Parathyroid adenoma (tissue), 2 donors: ENCODE measurements at regions not wholly inside any gene's neighbourhood (a gene's known extent, or its start where the extent isn't known, plus 50 kb on each side); places are given as distances from the start of the nearest gene placed in this dataset.
"Not testable (repeated sequence)": the region's sequence is repeated elsewhere in the genome, so short reads cannot be mapped to it uniquely, and the experiment has no call there.

Experiments used
- H2AFZ ChIP-seq: fragments of 300-600 bp; sonication (generic); one replicate; pipeline ENCODE4 v1.7.0; 2017; ENCODE audit warnings: antibody characterized with exemption, mild to moderate bottlenecking
- H3K27ac ChIP-seq: fragments of 300-600 bp; sonication (generic); one replicate; pipeline ENCODE4 v1.7.0; 2017
- H3K27me3 ChIP-seq: fragments of 300-600 bp; sonication (generic); one replicate; pipeline ENCODE4 v1.7.0; 2017; ENCODE audit warnings: low read length; ENCODE audit not compliant: control insufficient read depth, insufficient read depth
- H3K36me3 ChIP-seq: fragments of 300-600 bp; sonication (generic); one replicate; pipeline ENCODE4 v1.7.0; 2017; ENCODE audit warnings: low read length; ENCODE audit not compliant: control insufficient read depth, insufficient read depth
- H3K4me1 ChIP-seq: fragments of 300-600 bp; sonication (generic); one replicate; pipeline ENCODE4 v1.7.0; 2017; ENCODE audit warnings: control low read depth
- H3K4me2 ChIP-seq: fragments of 300-600 bp; sonication (generic); one replicate; pipeline ENCODE4 v1.7.0; 2017; ENCODE audit warnings: low read length
- H3K4me3 ChIP-seq: fragments of 300-600 bp; sonication (generic); one replicate; pipeline ENCODE4 v1.7.0; 2017; ENCODE audit warnings: low read depth, low read length
- H3K79me2 ChIP-seq: fragments of 300-600 bp; sonication (generic); one replicate; pipeline ENCODE4 v1.7.0; 2017; ENCODE audit warnings: control low read depth
- H3K9ac ChIP-seq: fragments of 300-600 bp; sonication (generic); one replicate; pipeline ENCODE4 v1.7.0; 2017; ENCODE audit warnings: mild to moderate bottlenecking
- H3K9me3 ChIP-seq: fragments of 300-600 bp; sonication (generic); one replicate; pipeline ENCODE4 v1.7.0; 2017; ENCODE audit warnings: low read length; ENCODE audit not compliant: control insufficient read depth
- TF ChIP-seq, protein P1 (sequence below): fragments of 300-600 bp; sonication (generic); IDR thresholded peaks from one replicate; pipeline ENCODE4 v1.7.0; 2017; ENCODE audit warnings: antibody characterized with exemption, mild to moderate bottlenecking
- donor health status: primary hyperparathyroidism.

DNA sequence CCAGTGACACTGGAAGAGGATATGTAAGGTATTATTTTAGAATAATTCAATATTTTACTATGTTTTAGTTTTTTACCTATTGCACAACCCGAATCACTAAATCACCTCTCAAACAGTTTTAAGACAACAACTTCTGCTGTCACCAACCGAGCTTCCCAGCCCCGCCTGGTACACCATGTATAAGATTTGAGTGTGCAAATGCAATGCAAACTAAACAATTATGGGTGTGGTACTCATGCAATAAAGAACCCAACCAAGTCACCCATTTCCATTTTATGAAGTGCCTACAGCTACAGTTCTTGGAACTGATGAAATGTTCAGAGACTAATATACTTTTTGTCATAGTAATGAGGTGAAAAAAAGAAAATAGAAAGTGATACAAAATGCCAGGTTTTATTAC, 256.2 kb downstream of the TAFA4 start:
- Histone ChIP-seq H3K4me2 (no peak overlapping the region), H3K79me2 (no peaks in the 10 kb centered on the region), H3K9me3 (no peaks in the 10 kb centered on the region), H3K27ac (no peak overlapping the region), H2AFZ (no peak overlapping the region), H3K4me1 (no peaks in the 10 kb centered on the region), H3K4me3 (no peak overlapping the region), H3K27me3 (no peaks in the 10 kb centered on the region), H3K9ac (no peak overlapping the region), H3K36me3 (no peaks in the 10 kb centered on the region)
- TF ChIP-seq, protein P1, sequence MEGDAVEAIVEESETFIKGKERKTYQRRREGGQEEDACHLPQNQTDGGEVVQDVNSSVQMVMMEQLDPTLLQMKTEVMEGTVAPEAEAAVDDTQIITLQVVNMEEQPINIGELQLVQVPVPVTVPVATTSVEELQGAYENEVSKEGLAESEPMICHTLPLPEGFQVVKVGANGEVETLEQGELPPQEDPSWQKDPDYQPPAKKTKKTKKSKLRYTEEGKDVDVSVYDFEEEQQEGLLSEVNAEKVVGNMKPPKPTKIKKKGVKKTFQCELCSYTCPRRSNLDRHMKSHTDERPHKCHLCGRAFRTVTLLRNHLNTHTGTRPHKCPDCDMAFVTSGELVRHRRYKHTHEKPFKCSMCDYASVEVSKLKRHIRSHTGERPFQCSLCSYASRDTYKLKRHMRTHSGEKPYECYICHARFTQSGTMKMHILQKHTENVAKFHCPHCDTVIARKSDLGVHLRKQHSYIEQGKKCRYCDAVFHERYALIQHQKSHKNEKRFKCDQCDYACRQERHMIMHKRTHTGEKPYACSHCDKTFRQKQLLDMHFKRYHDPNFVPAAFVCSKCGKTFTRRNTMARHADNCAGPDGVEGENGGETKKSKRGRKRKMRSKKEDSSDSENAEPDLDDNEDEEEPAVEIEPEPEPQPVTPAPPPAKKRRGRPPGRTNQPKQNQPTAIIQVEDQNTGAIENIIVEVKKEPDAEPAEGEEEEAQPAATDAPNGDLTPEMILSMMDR, result no peak

DNA sequence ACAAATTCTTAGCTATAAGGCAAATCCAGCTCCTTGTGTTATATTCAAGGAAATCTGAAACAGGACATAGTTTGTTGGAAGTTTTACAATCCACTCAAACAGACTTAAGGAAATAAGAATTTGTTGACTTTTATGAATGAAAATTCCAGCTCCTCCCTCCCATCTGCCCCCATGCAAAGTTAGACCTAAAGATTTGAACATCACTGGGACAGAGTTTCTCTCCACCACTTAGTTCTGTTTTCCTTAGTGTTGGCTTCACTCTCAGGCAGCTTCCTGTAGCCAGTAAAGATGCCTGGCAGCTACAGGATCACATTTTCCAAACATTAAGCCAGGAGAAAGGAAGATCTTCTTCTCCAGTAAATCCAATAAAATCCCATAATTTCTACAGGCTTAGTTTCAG, 265.0 kb downstream of the TAFA4 start:
- Histone ChIP-seq H3K9me3 (no peaks in the 10 kb centered on the region), H3K27ac (no peak overlapping the region), H3K4me2 (no peak overlapping the region), H3K79me2 (no peaks in the 10 kb centered on the region), H3K36me3 (no peaks in the 10 kb centered on the region), H3K27me3 (no peaks in the 10 kb centered on the region), H3K4me1 (no peaks in the 10 kb centered on the region), H3K9ac (no peak overlapping the region), H2AFZ (no peak overlapping the region), H3K4me3 (no peak overlapping the region)
- TF ChIP-seq, protein P1, result no peak

- H3K4me2 ChIP-seq, result no peak overlapping the region
- H3K9me3 ChIP-seq, result no peaks in the 10 kb centered on the region
- no peaks in the 10 kb centered on the region for H3K36me3 ChIP-seq
- no peak overlapping the region for H2AFZ ChIP-seq
- H3K4me3 ChIP-seq, result no peak overlapping the region
- H3K9ac ChIP-seq, result no peak overlapping the region
- H3K4me1 ChIP-seq, result no peaks in the 10 kb centered on the region
- H3K27ac ChIP-seq, result no peak overlapping the region
- TF ChIP-seq, protein P1, result no peak
- no peaks in the 10 kb centered on the region for H3K27me3 ChIP-seq
- no peaks in the 10 kb centered on the region for H3K79me2 ChIP-seq
Measured at GRCh38 chr3:68666429-68667136, 265.8 kb downstream of the TAFA4 start.

DNA sequence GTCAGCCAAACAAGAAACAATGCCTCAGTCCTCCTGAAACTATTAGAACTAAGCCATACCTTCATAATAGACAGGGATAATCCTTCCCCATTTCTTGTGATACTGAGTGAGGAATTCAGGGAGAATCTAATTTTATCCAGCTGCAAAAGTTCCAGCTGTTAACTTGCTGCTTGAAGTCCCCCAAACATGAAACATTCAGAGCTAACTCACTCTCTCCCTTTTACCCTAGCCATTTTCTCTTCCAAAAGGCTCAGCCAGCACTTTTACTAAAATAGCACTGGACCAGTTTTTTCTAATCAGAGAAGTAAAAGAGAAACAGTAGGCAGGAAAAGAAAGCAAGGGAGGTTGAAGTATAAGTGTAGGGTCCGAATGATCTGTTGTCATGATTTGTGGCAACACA, 268.1 kb downstream of the TAFA4 start:
- TF ChIP-seq, protein P1, result no peak
- Histone ChIP-seq H3K4me1 (no peaks in the 10 kb centered on the region), H3K9ac (no peak overlapping the region), H3K4me2 (no peak overlapping the region), H3K27ac (no peak overlapping the region), H3K27me3 (no peaks in the 10 kb centered on the region), H3K9me3 (no peaks in the 10 kb centered on the region), H3K36me3 (no peaks in the 10 kb centered on the region), H2AFZ (no peak overlapping the region), H3K79me2 (no peaks in the 10 kb centered on the region), H3K4me3 (no peak overlapping the region)

DNA sequence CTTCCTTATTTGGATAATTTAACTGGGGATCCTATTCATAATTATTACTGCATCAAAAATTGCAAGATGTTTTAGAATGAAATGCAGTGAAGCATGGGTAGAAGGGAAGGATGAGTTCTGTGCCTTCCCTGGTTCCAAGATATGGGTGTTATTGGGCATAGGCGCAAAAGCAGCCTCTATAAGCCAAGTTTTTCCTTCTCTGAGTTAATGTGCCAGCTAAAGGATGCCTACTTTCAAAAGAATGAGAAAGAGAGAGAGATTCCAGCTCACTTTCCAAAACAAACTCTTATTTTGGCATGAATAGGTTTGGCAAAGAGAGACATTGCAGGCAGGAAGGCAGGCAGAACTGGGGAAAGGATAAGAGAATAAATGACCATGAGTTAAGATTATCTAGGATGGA, 270.2 kb downstream of the TAFA4 start:
- no peak overlapping the region for H3K4me2 ChIP-seq
- H3K36me3 ChIP-seq, result no peaks in the 10 kb centered on the region
- no peaks in the 10 kb centered on the region for H3K4me1 ChIP-seq
- H3K9me3 ChIP-seq, result no peaks in the 10 kb centered on the region
- no peak overlapping the region for H3K9ac ChIP-seq
- TF ChIP-seq, protein P1, result no peak
- H3K4me3 ChIP-seq, result no peak overlapping the region
- H3K27ac ChIP-seq, result no peak overlapping the region
- no peaks in the 10 kb centered on the region for H3K79me2 ChIP-seq
- H2AFZ ChIP-seq, result no peak overlapping the region
- H3K27me3 ChIP-seq, result no peaks in the 10 kb centered on the region

DNA sequence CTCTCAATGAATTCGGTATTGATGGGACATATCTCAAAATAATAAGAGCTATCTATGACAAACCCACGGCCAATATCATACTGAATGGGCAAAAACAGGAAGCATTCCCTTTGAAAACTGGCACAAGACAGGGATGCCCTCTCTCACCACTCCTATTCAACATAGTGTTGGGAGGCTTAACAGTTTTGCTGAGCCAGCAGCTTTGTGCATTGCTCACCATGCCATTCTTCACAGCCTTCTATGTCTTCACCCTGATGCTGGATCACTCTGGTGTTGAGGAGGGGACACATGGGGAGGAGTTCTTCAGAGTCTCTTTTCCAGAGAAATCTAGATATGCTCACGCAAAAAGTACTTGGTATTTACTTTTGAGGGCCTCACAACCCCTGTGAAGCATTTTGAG, 281.7 kb downstream of the TAFA4 start:
- not testable (repeated sequence) for H2AFZ ChIP-seq, H3K4me1 ChIP-seq, H3K27ac ChIP-seq, H3K4me2 ChIP-seq, H3K4me3 ChIP-seq, H3K9me3 ChIP-seq, H3K36me3 ChIP-seq, H3K79me2 ChIP-seq, H3K9ac ChIP-seq, H3K27me3 ChIP-seq
